HG02970 (cell line): ENCODE measurements at regions not wholly inside any gene's neighbourhood (a gene's known extent, or its start where the extent isn't known, plus 50 kb on each side); places are given as distances from the start of the nearest gene placed in this dataset.
"Not testable (repeated sequence)": the region's sequence is repeated elsewhere in the genome, so short reads cannot be mapped to it uniquely, and the experiment has no call there.

Experiments used
- ATAC-seq: cut with Tn5 transposase; IDR thresholded peaks from one replicate; pipeline ENCODE4 v1.9.1; 2021; ENCODE audit warnings: mild to moderate bottlenecking, moderate library complexity, moderate number of reproducible peaks; ENCODE audit not compliant: unreplicated experiment, low FRiP score

- no peak for ATAC-seq
These were observed 104.6 kb downstream of the ZBTB18 start for GRCh38 chr1:244155661-244156060.

- not testable (repeated sequence) for ATAC-seq
These were observed 105.5 kb downstream of the ZBTB18 start for GRCh38 chr1:244156617-244157016.

GRCh38 chr1:244157731-244158438 is 106.8 kb downstream of the ZBTB18 start:
- no peak for ATAC-seq

- no peak for ATAC-seq
These were observed 108.6 kb downstream of the ZBTB18 start for GRCh38 chr1:244159646-244160045.

- ATAC-seq, result no peak
These were observed 109.6 kb downstream of the ZBTB18 start for GRCh38 chr1:244160455-244161235.

- no peak for ATAC-seq
These were observed 110.1 kb downstream of the ZBTB18 start for GRCh38 chr1:244161236-244161510.

GRCh38 chr1:244162786-244163530 is 111.9 kb downstream of the ZBTB18 start:
- no peak for ATAC-seq

- ATAC-seq, result no peak
These were observed 112.9 kb downstream of the ZBTB18 start for GRCh38 chr1:244163861-244164510.

- ATAC-seq, result no peak
These were observed 113.4 kb downstream of the ZBTB18 start for GRCh38 chr1:244164511-244164890.

- ATAC-seq, result no peak
These were observed 113.9 kb downstream of the ZBTB18 start for GRCh38 chr1:244165021-244165420.

- ATAC-seq, result no peak
These were observed 114.6 kb downstream of the ZBTB18 start for GRCh38 chr1:244165701-244166100.

GRCh38 chr1:244171241-244171985 is 120.3 kb downstream of the ZBTB18 start:
- ATAC-seq, result no peak

GRCh38 chr1:244173240-244173639 is 122.2 kb downstream of the ZBTB18 start:
- no peak for ATAC-seq

GRCh38 chr1:244173769-244174168 is 122.7 kb downstream of the ZBTB18 start:
- no peak for ATAC-seq

GRCh38 chr1:244174922-244175521 is 123.9 kb downstream of the ZBTB18 start:
- no peak for ATAC-seq

GRCh38 chr1:244176201-244176600 is 125.1 kb downstream of the ZBTB18 start:
- ATAC-seq, result no peak

GRCh38 chr1:244180256-244180655 is 129.2 kb downstream of the ZBTB18 start:
- no peak for ATAC-seq

- ATAC-seq, result no peak
These were observed 130.8 kb downstream of the ZBTB18 start for GRCh38 chr1:244181867-244182266.

- ATAC-seq, result no peak
These were observed 132.0 kb downstream of the ZBTB18 start for GRCh38 chr1:244183037-244183436.

GRCh38 chr1:244186372-244186771 is 135.3 kb downstream of the ZBTB18 start:
- ATAC-seq, result no peak
